ENCODE measurements at regions not wholly inside any gene's neighbourhood (a gene's known extent, or its start where the extent isn't known, plus 50 kb on each side); places are given as distances from the start of the nearest gene placed in this dataset.
"Not testable (repeated sequence)": the region's sequence is repeated elsewhere in the genome, so short reads cannot be mapped to it uniquely, and the experiment has no call there.

- H3K27ac Mint-ChIP-seq = no peak overlapping the region
- no peaks in the 10 kb centered on the region for H3K27me3 Mint-ChIP-seq
- H3K9me3 Mint-ChIP-seq (ENCODE audit: low read depth) = peaks cover 14% of the 10 kb centered on the region
- DNase-seq = no peak
- CTCF ChIA-PET = interaction anchor here (0.7 to 1.4 kb wide), 2 partner anchors 159 to 778 kb away, joined by 3 to 4 read pairs; no protein-coding TSS in a partner anchor
- ATAC-seq = no peak
- no peaks in the 10 kb centered on the region for H3K36me3 Mint-ChIP-seq (ENCODE audit: low read depth)
- intact Hi-C loops (cut with DNase I, micrococcal nuclease) = loop anchor here in 1 of 2 experiments (5.0 kb wide), 1 partner anchor 84 kb away; no protein-coding TSS in a partner anchor
- POLR2A ChIA-PET = no interaction called here
- H3K4me1 Mint-ChIP-seq = peaks cover 15% of the 10 kb centered on the region
- H3K4me3 Mint-ChIP-seq = no peak overlapping the region
These were observed 128.7 kb upstream of the PCGF5 start for GRCh38 chr10:91091780-91092179.

- Mint-ChIP-seq H3K9me3 (ENCODE audit: low read depth) (peaks cover 26% of the 10 kb centered on the region), H3K4me3 (no peak overlapping the region), H3K27me3 (no peaks in the 10 kb centered on the region), H3K36me3 (ENCODE audit: low read depth) (peaks cover 8% of the 10 kb centered on the region), H3K27ac (no peak overlapping the region), H3K4me1 (peaks cover 15% of the 10 kb centered on the region)
- ChIA-PET POLR2A (no interaction called here), CTCF (interaction anchor here (1.0 kb wide), 1 partner anchor 154 kb away, joined by 3 read pairs; no protein-coding TSS in a partner anchor)
- intact Hi-C loops (cut with DNase I, micrococcal nuclease) = no loop called here
- DNase-seq (no peak), ATAC-seq (peak; percentile 58)
These were observed 124.2 kb upstream of the PCGF5 start for GRCh38 chr10:91096274-91096673.

GRCh38 chr10:91097313-91097712 lies 123.2 kb upstream of the PCGF5 start:
- no peak overlapping the region for H3K27ac Mint-ChIP-seq
- H3K36me3 Mint-ChIP-seq (ENCODE audit: low read depth) = peaks cover 8% of the 10 kb centered on the region
- peaks cover 15% of the 10 kb centered on the region for H3K4me1 Mint-ChIP-seq

DNA sequence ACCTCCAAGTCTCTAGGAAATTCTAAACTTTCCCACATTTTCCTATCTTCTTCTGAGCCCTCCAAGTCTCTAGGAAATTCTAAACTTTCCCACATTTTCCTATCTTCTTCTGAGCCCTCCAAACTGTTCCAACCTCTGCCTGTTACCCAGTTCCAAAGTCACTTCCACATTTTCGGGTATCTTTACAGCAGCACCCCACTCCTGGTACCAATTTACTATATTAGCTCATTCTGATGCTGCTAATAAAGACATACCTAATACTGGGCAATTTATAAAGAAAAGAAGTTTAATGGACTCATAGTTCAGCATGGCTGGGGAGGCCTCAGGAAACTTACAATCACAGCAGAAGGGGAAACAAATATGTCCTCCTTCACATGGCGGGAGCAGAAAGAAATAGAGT lies 122.4 kb upstream of the PCGF5 start:
- H3K27me3 Mint-ChIP-seq; intact Hi-C loops (cut with DNase I, micrococcal nuclease); DNase-seq; CTCF ChIA-PET; H3K36me3 Mint-ChIP-seq (ENCODE audit: low read depth); H3K27ac Mint-ChIP-seq; H3K4me3 Mint-ChIP-seq; ATAC-seq; POLR2A ChIA-PET: not testable (repeated sequence)
- Mint-ChIP-seq H3K9me3 (ENCODE audit: low read depth) (peaks cover 26% of the 10 kb centered on the region), H3K4me1 (peaks cover 15% of the 10 kb centered on the region)

More at GRCh38 chr10:91097313-91097712, 123.2 kb upstream of the PCGF5 start:
- intact Hi-C loops (cut with DNase I, micrococcal nuclease) = no loop called here
- ChIA-PET CTCF (no interaction called here), POLR2A (no interaction called here)
- Mint-ChIP-seq H3K27me3 (no peaks in the 10 kb centered on the region), H3K4me3 (no peak overlapping the region), H3K9me3 (ENCODE audit: low read depth) (peaks cover 26% of the 10 kb centered on the region)
- DNase-seq = no peak
- no peak for ATAC-seq

- H3K4me3 Mint-ChIP-seq = no peak overlapping the region
- H3K9me3 Mint-ChIP-seq (ENCODE audit: low read depth) = peaks cover 5% of the 10 kb centered on the region
- no peak overlapping the region for H3K27ac Mint-ChIP-seq
- ATAC-seq = no peak
- ChIA-PET POLR2A (no interaction called here), CTCF (interaction anchor here (1.5 to 1.7 kb wide), 2 partner anchors 15 to 148 kb away, joined by 4 to 10 read pairs; no protein-coding TSS in a partner anchor)
- H3K4me1 Mint-ChIP-seq = no peaks in the 10 kb centered on the region
- DNase-seq = no peak
- intact Hi-C loops (cut with DNase I, micrococcal nuclease) = no loop called here
- no peaks in the 10 kb centered on the region for H3K27me3 Mint-ChIP-seq
- H3K36me3 Mint-ChIP-seq (ENCODE audit: low read depth) = no peaks in the 10 kb centered on the region
These were observed 116.9 kb upstream of the PCGF5 start for GRCh38 chr10:91103384-91104192.

- CTCF ChIA-PET = interaction anchor here (1.5 kb wide), 1 partner anchor 16 kb away, joined by 4 read pairs; no protein-coding TSS in a partner anchor
These were observed 116.0 kb upstream of the PCGF5 start for GRCh38 chr10:91104193-91105041.

DNA sequence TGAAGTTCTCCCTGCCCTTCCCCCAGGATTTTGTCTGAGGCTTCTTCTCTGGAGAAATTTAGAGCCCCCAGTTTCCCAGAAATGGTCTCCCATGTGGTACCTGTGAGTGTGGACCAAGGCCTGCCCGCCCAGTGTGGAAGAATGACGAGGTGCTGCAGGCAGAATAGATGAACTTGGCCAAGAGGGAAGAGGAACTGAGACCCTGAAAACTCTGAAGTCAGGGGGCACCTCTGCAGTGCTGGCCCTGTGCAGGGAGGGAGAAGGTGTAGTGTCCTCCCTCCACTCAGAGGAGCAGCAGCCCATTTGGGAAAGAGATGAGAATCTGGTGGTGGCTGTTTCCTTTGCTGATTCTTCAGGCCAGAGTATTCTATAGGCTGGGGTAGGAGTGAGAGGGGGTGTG lies 115.2 kb upstream of the PCGF5 start:
- ChIA-PET POLR2A (no interaction called here), CTCF (interaction anchor here (0.7 kb wide), 1 partner anchor 461 kb away, joined by 3 read pairs; no protein-coding TSS in a partner anchor)
- Mint-ChIP-seq H3K27ac (no peak overlapping the region), H3K27me3 (no peaks in the 10 kb centered on the region), H3K4me1 (no peaks in the 10 kb centered on the region), H3K9me3 (ENCODE audit: low read depth) (peaks cover 5% of the 10 kb centered on the region), H3K36me3 (ENCODE audit: low read depth) (no peaks in the 10 kb centered on the region), H3K4me3 (no peak overlapping the region)
- ATAC-seq (no peak), DNase-seq (no peak)
- intact Hi-C loops (cut with DNase I, micrococcal nuclease) = no loop called here

More at GRCh38 chr10:91104193-91105041, 116.0 kb upstream of the PCGF5 start:
- Mint-ChIP-seq H3K4me3 (no peak overlapping the region), H3K27me3 (no peaks in the 10 kb centered on the region), H3K9me3 (ENCODE audit: low read depth) (peaks cover 5% of the 10 kb centered on the region), H3K36me3 (ENCODE audit: low read depth) (no peaks in the 10 kb centered on the region), H3K27ac (no peak overlapping the region), H3K4me1 (no peaks in the 10 kb centered on the region)
- intact Hi-C loops (cut with DNase I, micrococcal nuclease) = no loop called here
- no peak for ATAC-seq
- DNase-seq = no peak
- POLR2A ChIA-PET = no interaction called here

DNA sequence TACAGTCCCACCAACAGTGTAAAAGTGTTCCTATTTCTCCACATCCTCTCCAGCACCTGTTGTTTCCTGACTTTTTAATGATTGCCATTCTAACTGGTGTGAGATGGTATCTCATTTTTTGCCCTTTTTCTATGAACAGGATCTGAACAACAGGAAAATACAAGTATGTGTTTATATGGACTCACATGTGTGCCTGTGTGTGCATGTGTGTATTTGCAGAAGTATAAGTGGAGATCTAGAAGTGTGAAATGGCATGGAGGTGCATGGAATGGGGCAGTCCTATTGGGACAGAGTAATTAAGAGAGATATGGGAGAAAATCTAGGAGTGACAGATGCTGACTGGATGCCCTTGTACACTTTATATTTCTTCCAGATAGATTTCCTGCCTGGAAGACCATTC lies 111.6 kb upstream of the PCGF5 start:
- ChIA-PET CTCF (no interaction called here), POLR2A (no interaction called here)
- H3K36me3 Mint-ChIP-seq (ENCODE audit: low read depth) = no peaks in the 10 kb centered on the region
- no peak overlapping the region for H3K4me3 Mint-ChIP-seq
- DNase-seq (no peak), ATAC-seq (no peak)
- intact Hi-C loops (cut with DNase I, micrococcal nuclease) = no loop called here
- no peaks in the 10 kb centered on the region for H3K4me1 Mint-ChIP-seq
- H3K27ac Mint-ChIP-seq = no peak overlapping the region
- peaks cover 5% of the 10 kb centered on the region for H3K9me3 Mint-ChIP-seq (ENCODE audit: low read depth)
- no peaks in the 10 kb centered on the region for H3K27me3 Mint-ChIP-seq

- ChIA-PET CTCF (no interaction called here), POLR2A (no interaction called here)
- DNase-seq = no peak
- H3K36me3 Mint-ChIP-seq (ENCODE audit: low read depth) = no peaks in the 10 kb centered on the region
- H3K4me3 Mint-ChIP-seq = no peak overlapping the region
- no peak for ATAC-seq
- H3K4me1 Mint-ChIP-seq = no peaks in the 10 kb centered on the region
- intact Hi-C loops (cut with DNase I, micrococcal nuclease) = no loop called here
- H3K27me3 Mint-ChIP-seq = no peaks in the 10 kb centered on the region
- peaks cover 5% of the 10 kb centered on the region for H3K9me3 Mint-ChIP-seq (ENCODE audit: low read depth)
- H3K27ac Mint-ChIP-seq = no peak overlapping the region
These were observed 109.4 kb upstream of the PCGF5 start for GRCh38 chr10:91111060-91111459.

- Mint-ChIP-seq H3K27ac (no peak overlapping the region), H3K4me3 (no peak overlapping the region), H3K9me3 (ENCODE audit: low read depth) (no peaks in the 10 kb centered on the region), H3K27me3 (no peaks in the 10 kb centered on the region), H3K36me3 (ENCODE audit: low read depth) (no peaks in the 10 kb centered on the region), H3K4me1 (peaks cover 4% of the 10 kb centered on the region)
- intact Hi-C loops (cut with DNase I, micrococcal nuclease) = no loop called here
- ChIA-PET CTCF (interaction anchor here (0.7 to 1.4 kb wide), 4 partner anchors 9 to 135 kb away, joined by 3 to 5 read pairs (median 3); no protein-coding TSS in a partner anchor), POLR2A (no interaction called here)
- DNase-seq (no peak), ATAC-seq (no peak)
These were observed 104.7 kb upstream of the PCGF5 start for GRCh38 chr10:91115618-91116390.

- no peaks in the 10 kb centered on the region for H3K9me3 Mint-ChIP-seq (ENCODE audit: low read depth)
These were observed 103.0 kb upstream of the PCGF5 start for GRCh38 chr10:91117505-91117904.

More at GRCh38 chr10:91117505-91117904, 103.0 kb upstream of the PCGF5 start:
- intact Hi-C loops (cut with DNase I, micrococcal nuclease) = no loop called here
- ChIA-PET CTCF (interaction anchor here (0.7 to 1.4 kb wide), 2 partner anchors 133 to 466 kb away, joined by 3 read pairs; no protein-coding TSS in a partner anchor), POLR2A (no interaction called here)
- Mint-ChIP-seq H3K27me3 (peaks cover under 1% of the 10 kb centered on the region), H3K4me1 (peaks cover 4% of the 10 kb centered on the region), H3K36me3 (ENCODE audit: low read depth) (no peaks in the 10 kb centered on the region), H3K4me3 (no peak overlapping the region), H3K27ac (no peak overlapping the region)
- no peak for ATAC-seq
- no peak for DNase-seq

Data from activated CD4-positive, alpha-beta T cell treated with anti-CD3 and anti-CD28 coated beads for 36 hours (primary cell).